Type B pancreatic cell (in vitro differentiated cells): ENCODE measurements at regions not wholly inside any gene's neighbourhood (a gene's known extent, or its start where the extent isn't known, plus 50 kb on each side); places are given as distances from the start of the nearest gene placed in this dataset.
"Not testable (repeated sequence)": the region's sequence is repeated elsewhere in the genome, so short reads cannot be mapped to it uniquely, and the experiment has no call there.

Experiments
- DNase-seq: peaks from one replicate; pipeline ENCODE4 v3.0.0; 2021; ENCODE audit warnings: mixed read lengths; ENCODE audit not compliant: unreplicated experiment; ENCODE audit errors: extremely low spot score
- H3K27ac Mint-ChIP-seq: 2 replicates; pipeline ENCODE4 v1.8.0; 2021; ENCODE audit warnings: mild to moderate bottlenecking, mixed read lengths
- H3K27me3 Mint-ChIP-seq: 2 replicates; pipeline ENCODE4 v1.8.0; 2021; ENCODE audit warnings: mixed read lengths
- H3K36me3 Mint-ChIP-seq: 2 replicates; pipeline ENCODE4 v1.8.0; 2021; ENCODE audit warnings: mixed read lengths
- H3K4me1 Mint-ChIP-seq: one replicate; pipeline ENCODE4 v1.8.0; 2021; ENCODE audit warnings: mixed read lengths; ENCODE audit not compliant: unreplicated experiment
- H3K4me3 Mint-ChIP-seq: 2 replicates; pipeline ENCODE4 v1.8.0; 2021; ENCODE audit warnings: mild to moderate bottlenecking, mixed read lengths
- H3K9me3 Mint-ChIP-seq: 2 replicates; pipeline ENCODE4 v1.8.0; 2021; ENCODE audit warnings: mixed read lengths
- TF ChIP-seq, protein P1 (sequence below): fragments of 200-600 bp; sonication (generic); conservative IDR thresholded peaks from 2 replicates; pipeline ENCODE4 v1.5.0; 2021; ENCODE audit warnings: antibody characterized with exemption, mild to moderate bottlenecking

GRCh38 chr5:40441733-40442132 lies 238.0 kb upstream of the PTGER4 start:
- H3K4me3 Mint-ChIP-seq = no peak overlapping the region
- TF ChIP-seq, protein P1, sequence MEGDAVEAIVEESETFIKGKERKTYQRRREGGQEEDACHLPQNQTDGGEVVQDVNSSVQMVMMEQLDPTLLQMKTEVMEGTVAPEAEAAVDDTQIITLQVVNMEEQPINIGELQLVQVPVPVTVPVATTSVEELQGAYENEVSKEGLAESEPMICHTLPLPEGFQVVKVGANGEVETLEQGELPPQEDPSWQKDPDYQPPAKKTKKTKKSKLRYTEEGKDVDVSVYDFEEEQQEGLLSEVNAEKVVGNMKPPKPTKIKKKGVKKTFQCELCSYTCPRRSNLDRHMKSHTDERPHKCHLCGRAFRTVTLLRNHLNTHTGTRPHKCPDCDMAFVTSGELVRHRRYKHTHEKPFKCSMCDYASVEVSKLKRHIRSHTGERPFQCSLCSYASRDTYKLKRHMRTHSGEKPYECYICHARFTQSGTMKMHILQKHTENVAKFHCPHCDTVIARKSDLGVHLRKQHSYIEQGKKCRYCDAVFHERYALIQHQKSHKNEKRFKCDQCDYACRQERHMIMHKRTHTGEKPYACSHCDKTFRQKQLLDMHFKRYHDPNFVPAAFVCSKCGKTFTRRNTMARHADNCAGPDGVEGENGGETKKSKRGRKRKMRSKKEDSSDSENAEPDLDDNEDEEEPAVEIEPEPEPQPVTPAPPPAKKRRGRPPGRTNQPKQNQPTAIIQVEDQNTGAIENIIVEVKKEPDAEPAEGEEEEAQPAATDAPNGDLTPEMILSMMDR = no peak
- no peak for DNase-seq
- H3K4me1 Mint-ChIP-seq = no peaks in the 10 kb centered on the region
- no peak overlapping the region for H3K27ac Mint-ChIP-seq
- H3K36me3 Mint-ChIP-seq = no peaks in the 10 kb centered on the region
- no peaks in the 10 kb centered on the region for H3K27me3 Mint-ChIP-seq
- H3K9me3 Mint-ChIP-seq = peaks cover 5% of the 10 kb centered on the region

- Mint-ChIP-seq H3K27me3 (no peaks in the 10 kb centered on the region), H3K9me3 (peaks cover 5% of the 10 kb centered on the region), H3K4me1 (no peaks in the 10 kb centered on the region), H3K36me3 (no peaks in the 10 kb centered on the region), H3K4me3 (no peak overlapping the region), H3K27ac (no peak overlapping the region)
- DNase-seq = no peak
- TF ChIP-seq, protein P1 = no peak
Measured at GRCh38 chr5:40440746-40441145, 239.0 kb upstream of the PTGER4 start.

GRCh38 chr5:40439103-40439502 lies 240.6 kb upstream of the PTGER4 start:
- not testable (repeated sequence) for H3K36me3 Mint-ChIP-seq, H3K9me3 Mint-ChIP-seq, H3K4me3 Mint-ChIP-seq, H3K4me1 Mint-ChIP-seq, DNase-seq, H3K27me3 Mint-ChIP-seq, H3K27ac Mint-ChIP-seq

DNA sequence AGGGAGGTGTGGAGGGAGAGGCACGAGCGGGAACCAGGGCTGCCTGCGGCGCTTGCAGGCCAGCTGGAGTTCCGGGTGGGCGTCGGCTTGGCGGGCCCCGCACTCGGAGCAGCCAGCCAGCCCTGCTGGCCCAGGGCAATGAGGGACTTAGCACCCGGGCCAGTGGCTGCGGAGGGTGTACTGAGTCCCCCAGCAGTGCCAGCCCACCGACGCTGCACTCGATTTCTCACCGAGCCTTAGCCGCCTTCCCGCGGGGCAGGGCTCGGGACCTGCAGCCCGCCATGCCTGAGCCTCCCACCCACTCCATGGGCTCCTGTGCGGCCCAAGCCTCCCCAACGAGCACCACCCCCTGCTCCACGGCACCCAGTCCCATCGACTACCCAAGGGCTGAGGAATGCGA lies 241.1 kb upstream of the PTGER4 start:
- not testable (repeated sequence) for H3K27ac Mint-ChIP-seq, H3K27me3 Mint-ChIP-seq, H3K4me3 Mint-ChIP-seq, DNase-seq, H3K9me3 Mint-ChIP-seq, H3K4me1 Mint-ChIP-seq, H3K36me3 Mint-ChIP-seq

GRCh38 chr5:40437452-40437861 lies 242.3 kb upstream of the PTGER4 start:
- Mint-ChIP-seq H3K36me3 (no peaks in the 10 kb centered on the region), H3K27ac (no peak overlapping the region), H3K9me3 (no peaks in the 10 kb centered on the region), H3K27me3 (no peaks in the 10 kb centered on the region), H3K4me1 (no peaks in the 10 kb centered on the region), H3K4me3 (no peak overlapping the region)
- TF ChIP-seq, protein P1 = no peak
- DNase-seq = no peak

GRCh38 chr5:40436535-40437237 lies 243.0 kb upstream of the PTGER4 start:
- no peaks in the 10 kb centered on the region for H3K36me3 Mint-ChIP-seq
- no peaks in the 10 kb centered on the region for H3K4me1 Mint-ChIP-seq
- no peak for DNase-seq
- H3K4me3 Mint-ChIP-seq = no peak overlapping the region
- TF ChIP-seq, protein P1 = no peak
- H3K27me3 Mint-ChIP-seq = no peaks in the 10 kb centered on the region
- no peak overlapping the region for H3K27ac Mint-ChIP-seq
- H3K9me3 Mint-ChIP-seq = no peaks in the 10 kb centered on the region

- not testable (repeated sequence) for H3K27me3 Mint-ChIP-seq, H3K4me3 Mint-ChIP-seq, H3K4me1 Mint-ChIP-seq, H3K27ac Mint-ChIP-seq, DNase-seq, H3K36me3 Mint-ChIP-seq, H3K9me3 Mint-ChIP-seq
Measured at GRCh38 chr5:40435706-40436105, 244.0 kb upstream of the PTGER4 start.
